ENCODE measurements at regions not wholly inside any gene's neighbourhood (a gene's known extent, or its start where the extent isn't known, plus 50 kb on each side); places are given as distances from the start of the nearest gene placed in this dataset.

GRCh38 chr4:101711590-101712260 is 78.8 kb upstream of the BANK1 start:
- RAD21 ChIA-PET (ENCODE audit: unreplicated experiment) = no interaction called here
- WGBS (ENCODE audit: insufficient coverage, insufficient replicate concordance, low lambda C conversion rate, missing lambda C conversion rate) = 6% methylated on average over 2 of the region's 2 CpGs
- TF ChIP-seq, protein P1, sequence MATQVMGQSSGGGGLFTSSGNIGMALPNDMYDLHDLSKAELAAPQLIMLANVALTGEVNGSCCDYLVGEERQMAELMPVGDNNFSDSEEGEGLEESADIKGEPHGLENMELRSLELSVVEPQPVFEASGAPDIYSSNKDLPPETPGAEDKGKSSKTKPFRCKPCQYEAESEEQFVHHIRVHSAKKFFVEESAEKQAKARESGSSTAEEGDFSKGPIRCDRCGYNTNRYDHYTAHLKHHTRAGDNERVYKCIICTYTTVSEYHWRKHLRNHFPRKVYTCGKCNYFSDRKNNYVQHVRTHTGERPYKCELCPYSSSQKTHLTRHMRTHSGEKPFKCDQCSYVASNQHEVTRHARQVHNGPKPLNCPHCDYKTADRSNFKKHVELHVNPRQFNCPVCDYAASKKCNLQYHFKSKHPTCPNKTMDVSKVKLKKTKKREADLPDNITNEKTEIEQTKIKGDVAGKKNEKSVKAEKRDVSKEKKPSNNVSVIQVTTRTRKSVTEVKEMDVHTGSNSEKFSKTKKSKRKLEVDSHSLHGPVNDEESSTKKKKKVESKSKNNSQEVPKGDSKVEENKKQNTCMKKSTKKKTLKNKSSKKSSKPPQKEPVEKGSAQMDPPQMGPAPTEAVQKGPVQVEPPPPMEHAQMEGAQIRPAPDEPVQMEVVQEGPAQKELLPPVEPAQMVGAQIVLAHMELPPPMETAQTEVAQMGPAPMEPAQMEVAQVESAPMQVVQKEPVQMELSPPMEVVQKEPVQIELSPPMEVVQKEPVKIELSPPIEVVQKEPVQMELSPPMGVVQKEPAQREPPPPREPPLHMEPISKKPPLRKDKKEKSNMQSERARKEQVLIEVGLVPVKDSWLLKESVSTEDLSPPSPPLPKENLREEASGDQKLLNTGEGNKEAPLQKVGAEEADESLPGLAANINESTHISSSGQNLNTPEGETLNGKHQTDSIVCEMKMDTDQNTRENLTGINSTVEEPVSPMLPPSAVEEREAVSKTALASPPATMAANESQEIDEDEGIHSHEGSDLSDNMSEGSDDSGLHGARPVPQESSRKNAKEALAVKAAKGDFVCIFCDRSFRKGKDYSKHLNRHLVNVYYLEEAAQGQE (IDR thresholded peaks at IDR 0.05; ENCODE audit: low read depth, low read length) = no peak
- TF ChIP-seq, protein P2, sequence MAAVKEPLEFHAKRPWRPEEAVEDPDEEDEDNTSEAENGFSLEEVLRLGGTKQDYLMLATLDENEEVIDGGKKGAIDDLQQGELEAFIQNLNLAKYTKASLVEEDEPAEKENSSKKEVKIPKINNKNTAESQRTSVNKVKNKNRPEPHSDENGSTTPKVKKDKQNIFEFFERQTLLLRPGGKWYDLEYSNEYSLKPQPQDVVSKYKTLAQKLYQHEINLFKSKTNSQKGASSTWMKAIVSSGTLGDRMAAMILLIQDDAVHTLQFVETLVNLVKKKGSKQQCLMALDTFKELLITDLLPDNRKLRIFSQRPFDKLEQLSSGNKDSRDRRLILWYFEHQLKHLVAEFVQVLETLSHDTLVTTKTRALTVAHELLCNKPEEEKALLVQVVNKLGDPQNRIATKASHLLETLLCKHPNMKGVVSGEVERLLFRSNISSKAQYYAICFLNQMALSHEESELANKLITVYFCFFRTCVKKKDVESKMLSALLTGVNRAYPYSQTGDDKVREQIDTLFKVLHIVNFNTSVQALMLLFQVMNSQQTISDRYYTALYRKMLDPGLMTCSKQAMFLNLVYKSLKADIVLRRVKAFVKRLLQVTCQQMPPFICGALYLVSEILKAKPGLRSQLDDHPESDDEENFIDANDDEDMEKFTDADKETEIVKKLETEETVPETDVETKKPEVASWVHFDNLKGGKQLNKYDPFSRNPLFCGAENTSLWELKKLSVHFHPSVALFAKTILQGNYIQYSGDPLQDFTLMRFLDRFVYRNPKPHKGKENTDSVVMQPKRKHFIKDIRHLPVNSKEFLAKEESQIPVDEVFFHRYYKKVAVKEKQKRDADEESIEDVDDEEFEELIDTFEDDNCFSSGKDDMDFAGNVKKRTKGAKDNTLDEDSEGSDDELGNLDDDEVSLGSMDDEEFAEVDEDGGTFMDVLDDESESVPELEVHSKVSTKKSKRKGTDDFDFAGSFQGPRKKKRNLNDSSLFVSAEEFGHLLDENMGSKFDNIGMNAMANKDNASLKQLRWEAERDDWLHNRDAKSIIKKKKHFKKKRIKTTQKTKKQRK (IDR thresholded peaks at IDR 0.05; ENCODE audit: low read depth, low read length) = no peak
- TF ChIP-seq, protein P3, sequence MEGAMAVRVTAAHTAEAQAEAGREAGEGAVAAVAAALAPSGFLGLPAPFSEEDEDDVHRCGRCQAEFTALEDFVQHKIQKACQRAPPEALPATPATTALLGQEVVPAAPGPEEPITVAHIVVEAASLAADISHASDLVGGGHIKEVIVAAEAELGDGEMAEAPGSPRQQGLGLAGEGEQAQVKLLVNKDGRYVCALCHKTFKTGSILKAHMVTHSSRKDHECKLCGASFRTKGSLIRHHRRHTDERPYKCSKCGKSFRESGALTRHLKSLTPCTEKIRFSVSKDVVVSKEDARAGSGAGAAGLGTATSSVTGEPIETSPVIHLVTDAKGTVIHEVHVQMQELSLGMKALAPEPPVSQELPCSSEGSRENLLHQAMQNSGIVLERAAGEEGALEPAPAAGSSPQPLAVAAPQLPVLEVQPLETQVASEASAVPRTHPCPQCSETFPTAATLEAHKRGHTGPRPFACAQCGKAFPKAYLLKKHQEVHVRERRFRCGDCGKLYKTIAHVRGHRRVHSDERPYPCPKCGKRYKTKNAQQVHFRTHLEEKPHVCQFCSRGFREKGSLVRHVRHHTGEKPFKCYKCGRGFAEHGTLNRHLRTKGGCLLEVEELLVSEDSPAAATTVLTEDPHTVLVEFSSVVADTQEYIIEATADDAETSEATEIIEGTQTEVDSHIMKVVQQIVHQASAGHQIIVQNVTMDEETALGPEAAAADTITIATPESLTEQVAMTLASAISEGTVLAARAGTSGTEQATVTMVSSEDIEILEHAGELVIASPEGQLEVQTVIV (IDR thresholded peaks at IDR 0.05; ENCODE audit: borderline replicate concordance, partially characterized antibody) = no peak
- TF ChIP-seq STAT1 (conservative IDR thresholded peaks at IDR 0.05) = no peak
- TF ChIP-seq STAT3 (IDR thresholded peaks at IDR 0.05; ENCODE audit: low read depth, low read length) = no peak
- no peak for TF ChIP-seq ZSCAN29 (IDR thresholded peaks at IDR 0.05)
- TF ChIP-seq MYC (IDR thresholded peaks at IDR 0.05; ENCODE audit: insufficient read depth, insufficient read length, insufficient replicate concordance, low read length, severe bottlenecking) = no peak
- no peak for TF ChIP-seq POLR2A (IDR thresholded peaks at IDR 0.05; ENCODE audit: low read depth, low read length)
- no peak for TF ChIP-seq JUND (IDR thresholded peaks at IDR 0.05; ENCODE audit: low read depth, low read length)
- no peak for TF ChIP-seq NFYB (IDR thresholded peaks at IDR 0.05; ENCODE audit: insufficient read depth, low read depth, low read length)
- TF ChIP-seq, protein P4, sequence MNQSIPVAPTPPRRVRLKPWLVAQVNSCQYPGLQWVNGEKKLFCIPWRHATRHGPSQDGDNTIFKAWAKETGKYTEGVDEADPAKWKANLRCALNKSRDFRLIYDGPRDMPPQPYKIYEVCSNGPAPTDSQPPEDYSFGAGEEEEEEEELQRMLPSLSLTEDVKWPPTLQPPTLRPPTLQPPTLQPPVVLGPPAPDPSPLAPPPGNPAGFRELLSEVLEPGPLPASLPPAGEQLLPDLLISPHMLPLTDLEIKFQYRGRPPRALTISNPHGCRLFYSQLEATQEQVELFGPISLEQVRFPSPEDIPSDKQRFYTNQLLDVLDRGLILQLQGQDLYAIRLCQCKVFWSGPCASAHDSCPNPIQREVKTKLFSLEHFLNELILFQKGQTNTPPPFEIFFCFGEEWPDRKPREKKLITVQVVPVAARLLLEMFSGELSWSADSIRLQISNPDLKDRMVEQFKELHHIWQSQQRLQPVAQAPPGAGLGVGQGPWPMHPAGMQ (IDR thresholded peaks at IDR 0.05; ENCODE audit: borderline replicate concordance) = no peak
- TF ChIP-seq HDGF (IDR thresholded peaks at IDR 0.05) = no peak
- no peak for TF ChIP-seq NFYA (IDR thresholded peaks at IDR 0.05; ENCODE audit: borderline replicate concordance, low read depth, low read length)
- no peak for TF ChIP-seq PAX8 (IDR thresholded peaks at IDR 0.05)

More at GRCh38 chr4:101711590-101712260, 78.8 kb upstream of the BANK1 start:
- no peak overlapping the region for H3K4me2 ChIP-seq (ENCODE audit: control insufficient read depth, insufficient read depth)
- POLR2A ChIA-PET = no interaction called here
- SMC1A ChIA-PET (ENCODE audit: uncharacterized antibody, unreplicated experiment) = no interaction called here
- H4K20me1 ChIP-seq (ENCODE audit: control insufficient read depth, insufficient read depth) = no peaks in the 10 kb centered on the region
- no peak overlapping the region for H2AFZ ChIP-seq (ENCODE audit: control insufficient read depth, low read depth, low read length)
- H3K79me2 ChIP-seq (ENCODE audit: control insufficient read depth, insufficient read depth, low read length) = no peaks in the 10 kb centered on the region
- H3K9ac ChIP-seq (ENCODE audit: control insufficient read depth, insufficient read depth, low read length) = no peak overlapping the region
- in situ Hi-C loops (cut with MboI) = no loop called here
- no peaks in the 10 kb centered on the region for H3K36me3 ChIP-seq (ENCODE audit: control insufficient read depth in 2 of 2, insufficient read depth in 2 of 2, low read length in 1 of 2)
- no peaks in the 10 kb centered on the region for H3K4me1 ChIP-seq (ENCODE audit: control insufficient read depth, insufficient read depth, low read length)
- ATAC-seq = no peak
- H3K9me3 ChIP-seq (replicated peaks; ENCODE audit: control insufficient read depth, insufficient read depth, low read length) = no peaks in the 10 kb centered on the region; the same call in 2 of the 3 replicates
- intact Hi-C loops (cut with micrococcal nuclease; ENCODE audit: unreplicated experiment) = no loop called here
- CTCF ChIA-PET = interaction anchor here (0.5 to 1.0 kb wide), 2 partner anchors 19 to 1226 kb away, joined by 3 to 8 read pairs; no protein-coding TSS in a partner anchor
- no peak for DNase-seq (ENCODE audit: low read depth, low spot score)
- no peak overlapping the region for H3K27ac ChIP-seq (ENCODE audit: control insufficient read depth, insufficient read depth)
- H3K4me3 ChIP-seq = no peak overlapping the region
- no peak for FAIRE-seq
- no peaks in the 10 kb centered on the region for H3K27me3 ChIP-seq (replicated peaks in 1 of 2; ENCODE audit: control insufficient read depth in 2 of 2, insufficient read depth in 2 of 2, low read length in 1 of 2)
- no TSS peak for BruUV-seq (replicated peaks)
